NCI-H526 (cell line): ENCODE measurements at regions not wholly inside any gene's neighbourhood (a gene's known extent, or its start where the extent isn't known, plus 50 kb on each side); places are given as distances from the start of the nearest gene placed in this dataset.

Experiments
- DNase-seq, 2 experiments: peaks; one replicate each; lab custom pipeline; 2025; lab: John Stamatoyannopoulos, UW

- no peak for DNase-seq
Observed at GRCh38 chr2:15795426-15795825, 144.9 kb upstream of the MYCN start.

- no peak for DNase-seq
Observed at GRCh38 chr2:15796167-15796942, 144.0 kb upstream of the MYCN start.

GRCh38 chr2:15797231-15797938 lies 143.0 kb upstream of the MYCN start:
- DNase-seq, result peak; percentile 99 to 100

DNA sequence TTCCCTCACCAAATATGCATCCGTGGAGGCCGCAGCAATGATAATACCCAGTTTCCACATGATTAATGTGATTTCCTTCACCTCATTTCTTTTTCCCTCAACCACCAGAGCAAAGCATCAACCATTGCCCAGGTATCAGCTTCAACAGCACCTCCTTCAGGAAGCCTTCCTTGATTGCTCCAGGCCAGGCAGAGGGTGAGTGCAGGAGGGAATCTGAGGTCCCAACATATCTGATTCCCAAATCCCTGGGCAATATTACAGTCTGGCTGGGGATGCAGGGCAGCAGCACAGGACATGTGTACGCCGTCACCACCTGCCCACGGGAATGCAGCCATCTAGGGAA lies 142.4 kb upstream of the MYCN start:
- no peak for DNase-seq

GRCh38 chr2:15798701-15799431 lies 141.5 kb upstream of the MYCN start:
- peak; percentile 100 for DNase-seq

DNA sequence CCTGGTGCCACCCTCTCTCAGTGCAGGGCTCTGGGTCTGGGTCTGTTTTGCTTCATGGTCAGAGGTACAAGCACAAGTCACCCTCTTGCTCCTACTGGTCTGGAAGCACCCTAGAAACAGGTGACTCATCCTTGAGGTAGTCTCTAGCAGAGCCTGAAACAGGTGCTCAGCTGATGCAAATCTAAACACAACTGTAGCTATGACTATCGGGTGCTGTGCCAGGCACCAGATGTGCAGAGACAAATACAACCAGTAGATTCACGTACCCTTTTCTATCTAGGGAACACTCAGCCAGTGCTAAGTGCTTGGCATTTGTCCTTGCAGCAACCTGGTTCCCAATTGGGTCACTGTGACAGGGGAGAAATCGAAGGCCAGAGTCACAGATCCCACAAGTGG lies 140.9 kb upstream of the MYCN start:
- DNase-seq, result peak; percentile 100

DNA sequence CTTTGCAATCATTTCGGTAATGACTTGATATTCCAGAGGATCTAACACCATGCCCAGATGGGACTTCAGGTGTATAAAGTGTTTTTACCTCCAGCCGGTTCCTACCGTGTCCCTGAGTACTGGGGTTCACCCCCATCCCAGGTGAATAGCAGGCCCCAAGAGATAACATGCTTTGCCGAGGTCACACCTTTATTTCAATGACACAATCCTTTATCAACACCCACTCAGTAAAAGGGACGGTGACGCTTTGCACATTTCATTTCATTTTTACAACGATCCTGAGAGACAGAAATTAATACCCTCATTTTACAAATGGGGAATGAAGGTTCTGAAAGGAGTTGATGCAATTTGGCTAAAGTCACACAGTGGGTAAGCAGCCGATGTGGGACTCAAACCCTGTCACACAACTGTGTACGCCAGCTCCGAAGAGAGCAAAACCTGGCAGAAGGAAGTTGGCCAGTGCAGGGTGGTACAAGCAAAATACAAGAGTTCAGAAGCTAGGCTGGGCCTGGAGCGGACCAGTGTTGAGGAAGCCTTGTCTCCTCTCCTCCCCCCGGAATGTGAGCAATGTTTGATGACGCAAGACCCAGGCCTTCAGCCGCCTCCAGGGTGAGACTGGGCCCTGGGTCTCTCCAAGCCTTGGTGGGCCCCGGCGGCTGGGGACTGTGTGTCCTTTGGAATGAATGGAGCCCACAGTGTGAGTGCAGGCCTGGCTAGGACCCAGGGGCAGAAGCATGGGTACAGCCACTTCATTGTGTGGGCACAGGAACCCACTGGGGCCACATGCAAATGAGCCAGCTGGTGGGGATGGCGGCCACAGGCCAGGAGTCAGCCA lies 139.6 kb upstream of the MYCN start:
- no peak for DNase-seq

DNA sequence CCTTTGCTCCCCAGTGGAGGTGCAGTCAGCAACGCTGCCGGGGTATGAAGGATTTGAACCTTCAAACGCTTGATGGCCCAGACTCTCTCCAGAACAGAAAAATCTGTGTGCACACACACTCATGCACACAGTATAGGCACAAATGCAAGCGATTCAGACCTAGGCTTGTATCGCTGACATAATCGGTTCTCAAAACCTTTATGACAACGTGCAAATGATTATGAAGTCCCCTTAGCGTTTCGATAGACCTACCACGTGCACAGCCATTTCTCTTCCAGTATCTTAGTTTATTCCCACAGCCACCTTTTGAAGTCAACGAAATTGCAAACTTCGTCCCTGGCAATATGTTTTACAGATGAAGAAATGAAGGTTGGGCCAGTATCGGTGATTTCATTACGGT lies 138.9 kb upstream of the MYCN start:
- no peak for DNase-seq

GRCh38 chr2:15801904-15802303 lies 138.4 kb upstream of the MYCN start:
- DNase-seq, result no peak

GRCh38 chr2:15802657-15803542 lies 137.4 kb upstream of the MYCN start:
- DNase-seq, result no peak

DNA sequence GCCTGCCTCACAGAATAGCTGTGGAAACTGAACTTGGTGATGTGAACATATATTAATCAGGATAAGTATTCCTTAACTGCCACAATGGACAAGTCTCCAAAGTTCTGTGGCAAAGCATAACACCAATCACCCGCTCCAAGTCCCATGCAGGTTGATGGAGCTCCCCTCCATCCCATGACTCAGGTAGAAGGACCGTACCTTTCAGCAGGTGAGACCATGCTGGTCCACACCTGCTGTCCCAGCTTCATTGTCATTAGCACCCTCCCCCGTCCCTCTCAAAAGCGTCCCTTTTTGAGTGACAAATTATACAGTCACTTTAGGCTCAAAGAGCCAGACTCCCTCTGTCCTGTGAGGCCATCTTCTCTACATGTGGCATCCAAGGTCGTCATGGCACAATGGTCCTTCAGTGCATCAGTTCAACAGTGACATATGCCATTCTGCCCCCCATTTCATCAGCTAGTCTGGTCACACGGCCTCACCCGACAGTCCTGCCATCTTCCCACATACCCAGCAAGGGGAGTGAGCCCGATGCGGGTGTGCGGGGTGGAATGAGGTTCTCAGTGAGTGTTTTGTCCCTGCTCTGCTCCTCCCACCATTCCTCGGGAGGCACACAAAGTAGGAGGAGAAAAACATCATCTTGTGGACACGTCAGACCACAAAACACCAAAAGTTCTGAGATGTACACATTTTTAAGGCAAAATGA lies 136.7 kb upstream of the MYCN start:
- DNase-seq, result no peak

GRCh38 chr2:15804246-15804619 lies 136.1 kb upstream of the MYCN start:
- no peak for DNase-seq

- no peak for DNase-seq
Observed at GRCh38 chr2:15804691-15805090, 135.7 kb upstream of the MYCN start.

DNA sequence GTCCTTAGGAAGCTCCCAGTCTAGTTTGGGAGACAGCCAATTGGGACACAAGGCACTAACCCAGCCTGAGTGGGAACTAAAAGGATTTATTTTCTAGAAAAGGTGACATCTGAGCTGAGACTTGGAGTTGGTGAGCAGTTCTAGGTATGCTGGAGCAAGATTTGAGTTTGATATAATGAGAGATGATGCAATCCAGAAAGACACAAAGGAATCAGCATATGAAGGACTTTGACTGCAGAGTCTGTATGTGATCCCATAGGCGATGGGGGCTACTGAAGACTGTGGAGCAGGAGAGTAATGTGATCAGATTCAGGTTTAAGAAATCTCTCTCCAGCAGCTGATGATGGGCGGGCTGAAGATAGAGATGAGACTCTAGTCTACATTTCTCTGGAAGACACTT lies 135.1 kb upstream of the MYCN start:
- DNase-seq, result no peak

- DNase-seq, result no peak
Observed at GRCh38 chr2:15805772-15806171, 134.6 kb upstream of the MYCN start.

GRCh38 chr2:15806801-15807417 lies 133.4 kb upstream of the MYCN start:
- DNase-seq, result no peak

GRCh38 chr2:15807418-15808203 lies 132.7 kb upstream of the MYCN start:
- DNase-seq, result no peak

GRCh38 chr2:15808204-15808910 lies 132.0 kb upstream of the MYCN start:
- no peak for DNase-seq

GRCh38 chr2:15808944-15809343 lies 131.4 kb upstream of the MYCN start:
- no peak for DNase-seq
